ENCODE measurements at regions not wholly inside any gene's neighbourhood (a gene's known extent, or its start where the extent isn't known, plus 50 kb on each side); places are given as distances from the start of the nearest gene placed in this dataset.
"Not testable (repeated sequence)": the region's sequence is repeated elsewhere in the genome, so short reads cannot be mapped to it uniquely, and the experiment has no call there.

DNA sequence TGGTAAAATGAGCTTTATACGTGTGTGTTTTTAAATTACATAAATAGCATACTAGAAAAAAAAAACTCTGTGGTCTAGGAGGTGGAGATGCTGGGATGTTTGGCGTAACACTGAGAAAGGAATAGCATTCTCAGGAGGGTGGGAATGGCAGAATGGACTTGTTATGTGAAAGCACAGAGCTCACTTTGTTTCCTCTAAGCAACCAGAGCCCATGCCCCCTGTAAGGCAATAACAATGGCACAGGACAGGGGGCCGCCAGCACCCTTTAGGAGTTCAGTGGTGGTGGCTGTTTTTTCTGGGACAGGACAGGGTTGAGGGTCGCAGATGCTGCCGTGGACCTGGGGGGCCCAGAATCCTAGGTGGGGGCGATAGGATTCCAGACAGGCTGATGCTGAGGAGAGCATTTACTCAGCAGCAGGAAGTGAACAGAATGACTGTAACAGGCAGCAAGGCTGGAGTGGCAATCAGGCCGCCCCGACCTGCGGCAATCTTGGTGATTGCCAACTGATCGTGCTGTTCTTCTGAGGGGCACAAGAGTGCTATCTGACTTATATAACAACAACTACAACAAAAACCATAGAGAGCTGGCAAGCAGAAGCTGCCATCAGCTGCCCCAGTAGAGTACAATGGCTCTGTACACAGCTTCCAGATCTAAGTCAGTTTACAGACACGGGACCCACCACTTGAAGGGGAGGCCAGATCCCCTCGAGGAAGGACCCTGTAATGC is 160.4 kb downstream of the UACA start:
- peak; percentile 59 for DNase-seq

DNA sequence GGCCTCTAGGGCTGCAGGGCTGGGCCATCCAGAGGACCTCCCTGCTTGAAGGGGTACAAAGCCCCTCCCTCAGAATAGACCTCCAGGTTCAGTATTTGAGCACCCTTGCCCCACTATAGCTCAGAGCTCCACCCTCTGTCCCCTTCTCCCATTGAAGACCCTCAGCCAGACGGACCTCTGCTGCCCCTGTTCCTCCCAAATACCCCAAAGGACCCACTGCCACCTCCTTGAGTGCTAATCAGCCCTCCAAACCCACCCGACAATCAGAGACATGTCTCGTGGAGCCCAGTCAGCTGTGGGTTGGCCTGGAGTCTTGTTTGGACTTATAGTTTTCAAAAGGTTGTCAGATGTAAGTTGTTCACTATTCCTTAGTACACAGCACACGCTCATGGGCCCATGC is 161.1 kb downstream of the UACA start:
- peak; percentile 39 for DNase-seq

DNA sequence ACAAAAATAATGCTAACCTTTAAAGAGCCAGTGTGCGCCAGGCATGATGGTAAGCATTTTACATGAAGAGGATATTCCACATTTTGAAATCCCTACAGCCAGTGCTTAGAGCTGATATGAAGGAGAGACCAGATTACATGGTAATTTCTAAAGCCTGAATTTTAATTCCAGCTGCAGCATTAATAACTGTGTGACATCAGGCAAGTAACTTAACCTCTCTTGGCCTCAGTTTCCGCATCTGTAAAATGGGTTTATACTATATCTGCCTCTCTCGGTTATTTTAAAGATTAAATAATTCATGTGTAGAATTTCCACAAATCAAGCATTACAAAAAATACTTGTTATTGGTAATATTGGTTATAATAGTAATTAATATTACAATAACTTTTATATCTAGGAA is 165.4 kb downstream of the UACA start:
- DNase-seq = no peak

DNA sequence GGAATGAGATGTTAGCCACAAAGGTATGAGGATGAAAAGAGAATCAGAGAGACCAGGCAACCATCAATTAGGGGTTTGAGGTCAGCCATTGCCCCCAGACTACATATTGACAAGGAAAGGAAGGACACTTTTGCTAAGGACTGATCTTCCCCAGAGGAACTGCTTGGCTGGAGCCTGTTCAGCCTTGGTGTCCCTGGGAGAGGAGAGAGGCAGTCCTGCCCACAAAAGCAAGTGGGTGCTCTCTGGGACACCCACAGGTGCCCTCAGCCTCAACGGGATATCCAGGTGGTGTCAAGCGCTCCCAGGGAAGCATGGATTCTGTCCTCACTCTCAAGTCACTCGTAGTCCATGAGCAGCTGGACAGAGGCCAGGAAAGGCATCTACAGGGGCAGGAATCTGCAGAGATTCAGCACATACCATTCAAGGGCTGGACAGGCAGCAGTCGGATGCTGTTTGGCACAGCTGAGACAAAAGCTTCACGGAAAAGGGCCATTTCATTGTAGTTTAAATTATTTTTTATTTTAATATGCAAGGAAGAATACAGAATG is 166.2 kb downstream of the UACA start:
- peak; percentile 60 for DNase-seq

DNA sequence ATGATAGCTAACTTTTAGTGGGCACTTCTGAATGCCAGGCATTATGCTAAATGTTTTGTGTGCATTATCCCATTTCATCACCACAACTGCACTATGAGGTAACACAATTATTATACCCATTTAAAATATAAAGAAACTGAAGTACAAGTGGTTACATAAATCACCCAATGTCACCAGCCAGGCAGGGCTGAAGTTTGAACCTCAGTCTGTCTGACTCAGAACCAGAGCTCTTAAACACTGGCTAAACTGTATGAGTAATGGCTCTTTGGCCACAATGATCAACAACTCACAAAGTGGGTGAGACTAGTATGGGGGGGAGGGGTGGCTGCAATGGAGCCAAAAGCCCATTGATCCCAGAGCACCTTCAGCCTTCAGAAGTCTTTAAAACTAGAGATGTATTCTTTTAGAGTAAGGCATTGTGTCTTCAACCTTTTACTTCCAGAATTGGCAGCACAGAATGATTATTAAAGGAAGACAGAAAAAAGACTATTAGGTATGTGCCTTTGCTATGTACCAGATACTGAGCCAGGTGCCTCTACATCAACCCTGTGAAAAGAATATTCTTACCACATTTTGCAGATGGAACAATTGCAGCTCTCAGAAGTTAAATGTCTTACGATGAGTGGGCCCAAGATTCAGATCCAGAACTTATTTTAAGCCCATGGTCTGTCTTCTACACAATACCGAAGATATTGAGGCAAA is 166.9 kb downstream of the UACA start:
- DNase-seq = peak; percentile 84

DNA sequence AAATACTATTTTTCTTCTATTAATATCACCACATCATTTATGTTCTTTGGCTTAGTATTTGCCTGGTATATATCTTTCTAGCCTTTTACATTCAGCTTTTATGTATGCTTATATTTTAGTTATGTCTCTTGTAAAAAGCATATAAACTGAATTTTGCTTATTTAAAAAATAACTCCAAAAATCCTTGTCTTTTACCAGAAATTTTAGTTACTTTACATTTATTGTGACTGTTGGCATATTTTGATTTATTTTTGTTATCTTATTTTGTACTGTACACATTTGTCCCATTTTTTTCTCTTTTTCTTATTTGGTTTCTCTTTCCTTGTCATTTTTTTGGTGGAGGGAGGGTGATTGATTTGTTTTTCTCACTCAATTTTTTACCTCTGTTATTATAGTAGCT is 169.6 kb downstream of the UACA start:
- no peak for DNase-seq

DNA sequence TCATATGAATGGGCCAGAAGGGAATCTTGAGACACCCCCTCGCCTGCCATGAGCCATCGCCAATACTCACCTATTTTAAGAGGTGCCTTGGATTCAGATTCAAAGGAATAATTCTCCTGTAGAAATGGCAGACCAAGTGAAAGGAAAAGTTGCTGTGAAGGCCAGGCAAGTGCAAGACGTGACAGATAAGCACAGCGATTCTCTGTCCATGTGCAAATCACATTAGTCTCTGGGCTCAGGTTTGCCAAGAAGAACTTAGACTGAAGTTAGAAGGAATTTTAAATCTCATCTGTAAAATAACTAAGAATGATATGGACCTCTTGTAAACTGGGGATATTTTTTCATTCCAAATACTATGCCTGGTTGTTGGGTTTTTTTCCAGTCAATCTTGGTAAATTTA is 173.6 kb downstream of the UACA start:
- DNase-seq = no peak

DNA sequence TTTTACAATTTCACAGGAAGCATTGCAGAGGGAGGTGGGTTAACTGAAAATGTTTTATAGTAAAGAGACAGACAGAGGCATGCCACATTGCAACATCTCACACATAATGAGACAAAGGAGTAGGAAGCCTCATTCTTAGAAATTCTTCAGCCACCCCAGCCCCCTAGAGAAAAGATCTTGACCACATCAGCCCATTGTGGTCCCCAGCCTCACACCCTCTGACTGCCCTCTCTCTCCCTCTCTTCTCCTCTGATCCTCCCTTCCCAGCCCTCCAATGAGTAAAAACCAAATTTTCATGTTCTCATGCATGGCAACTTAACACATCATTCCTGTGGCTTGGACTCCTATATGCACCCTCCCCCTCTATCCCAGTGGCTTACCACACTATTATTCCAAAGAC is 174.1 kb downstream of the UACA start:
- DNase-seq = no peak

DNA sequence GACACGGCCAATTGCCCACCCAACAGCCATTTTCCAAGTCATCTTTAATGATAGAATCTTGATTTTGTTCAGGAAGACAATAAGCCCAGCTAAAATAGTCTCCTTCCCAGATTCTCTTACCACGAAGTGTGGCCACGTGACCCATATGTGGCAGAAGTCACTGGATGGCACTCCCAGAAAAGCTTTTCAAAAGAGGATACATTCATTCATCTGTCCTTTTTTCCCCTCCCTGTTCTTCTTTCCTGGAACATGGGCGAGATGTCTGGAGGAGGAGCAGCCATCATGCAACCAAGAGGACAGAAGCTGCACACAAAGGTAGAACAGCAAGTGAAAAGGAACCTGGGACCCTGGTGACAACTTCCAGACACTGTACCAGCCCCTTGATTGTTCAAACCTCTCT is 174.7 kb downstream of the UACA start:
- no peak for DNase-seq

DNA sequence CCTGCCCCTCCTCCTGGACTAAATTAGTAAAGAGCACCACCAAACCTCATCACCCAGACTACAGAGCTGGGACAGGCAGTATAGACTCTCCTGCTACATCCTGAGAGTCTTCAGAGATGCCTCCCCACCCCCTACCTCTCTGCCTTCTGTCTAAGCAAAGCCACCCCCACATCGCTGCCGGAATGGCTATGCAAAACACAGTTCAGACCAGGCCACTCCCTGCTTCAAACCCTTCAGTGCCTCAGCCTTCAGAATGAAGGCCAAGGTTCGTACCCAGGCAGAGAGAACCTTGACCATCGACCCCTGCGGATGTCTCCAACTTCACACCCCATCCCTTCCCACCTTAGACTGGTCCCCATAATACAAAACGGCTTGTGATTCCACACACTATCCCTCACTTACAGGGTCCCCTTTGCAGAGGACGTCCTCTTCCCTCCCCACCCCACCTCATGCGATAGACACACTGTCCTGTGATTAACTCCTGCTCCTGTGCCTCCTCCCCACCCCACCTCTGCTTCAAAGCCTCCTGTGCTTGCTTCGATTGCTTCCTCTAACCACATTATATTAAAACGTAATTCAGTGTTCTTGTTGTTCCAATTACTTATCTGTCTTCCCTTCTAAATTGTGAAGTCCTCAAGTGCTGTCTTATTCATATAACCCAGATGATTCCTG is 175.3 kb downstream of the UACA start:
- DNase-seq = peak; percentile 34

DNA sequence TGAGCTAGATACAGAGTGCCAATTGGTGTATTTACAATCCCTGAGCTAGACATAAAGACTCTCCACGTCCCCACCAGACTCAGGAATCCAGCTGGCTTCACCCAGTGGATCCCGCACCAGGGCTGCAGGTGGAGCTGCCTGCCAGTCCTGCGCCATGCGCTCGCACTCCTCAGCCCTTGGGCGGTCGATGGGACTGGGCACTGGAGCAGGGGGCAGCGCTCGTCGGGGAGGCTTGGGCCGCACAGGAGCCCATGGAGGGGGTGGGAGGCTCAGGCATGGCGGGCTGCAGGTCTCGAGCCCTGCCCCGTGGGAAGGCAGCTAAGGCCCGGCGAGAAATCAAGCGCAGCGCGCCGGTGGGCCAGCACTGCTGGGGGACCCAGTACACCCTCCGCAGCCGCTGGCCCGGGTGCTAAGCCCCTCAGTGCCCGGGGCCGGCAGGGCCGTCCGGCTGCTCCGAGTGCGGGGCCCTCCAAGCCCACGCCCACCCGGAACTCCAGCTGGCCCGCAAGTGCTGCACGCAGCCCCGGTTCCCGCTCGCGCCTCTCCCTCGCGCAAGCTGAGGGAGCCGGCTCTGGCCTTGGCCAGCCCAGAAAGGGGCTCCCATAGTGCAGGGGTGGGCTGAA is 176.2 kb downstream of the UACA start:
- DNase-seq = not testable (repeated sequence)

DNA sequence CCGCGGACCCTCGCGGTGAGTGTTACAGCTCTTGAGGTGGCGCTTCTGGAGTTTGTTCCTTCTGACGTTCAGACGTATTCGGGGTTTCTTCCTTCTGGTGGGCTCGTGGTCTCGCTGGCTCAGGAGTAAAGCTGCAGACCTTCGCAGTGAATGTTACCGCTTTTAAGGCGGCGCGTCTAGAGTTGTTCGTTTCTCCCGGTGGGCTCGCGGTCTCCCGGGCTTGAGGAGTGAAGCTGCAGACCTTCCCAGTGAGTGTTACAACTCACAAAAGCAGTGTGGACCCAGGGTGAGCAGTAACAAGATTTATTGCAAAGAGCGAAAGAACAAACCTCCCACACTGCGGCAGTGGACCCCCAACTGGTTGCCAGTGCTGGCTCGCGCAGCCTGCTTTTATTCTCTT is 177.1 kb downstream of the UACA start:
- peak; percentile 40 for DNase-seq

DNA sequence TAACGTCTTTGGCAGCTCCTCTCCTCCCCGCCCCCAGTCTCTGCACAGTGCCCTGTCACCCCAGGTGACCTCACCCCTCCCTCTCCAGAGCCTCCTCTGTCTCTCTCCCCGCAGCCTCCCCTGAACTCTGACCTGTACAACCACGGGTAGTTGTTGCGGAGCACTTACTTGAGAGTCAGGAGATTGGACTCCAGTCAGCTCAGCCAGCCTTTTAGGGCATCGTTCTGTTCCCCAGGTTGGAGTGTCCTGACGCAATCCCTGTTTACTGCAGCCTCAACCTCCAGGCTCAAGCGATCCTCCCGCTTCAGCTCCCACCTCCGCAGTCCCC is 177.7 kb downstream of the UACA start:
- no peak for DNase-seq

DNA sequence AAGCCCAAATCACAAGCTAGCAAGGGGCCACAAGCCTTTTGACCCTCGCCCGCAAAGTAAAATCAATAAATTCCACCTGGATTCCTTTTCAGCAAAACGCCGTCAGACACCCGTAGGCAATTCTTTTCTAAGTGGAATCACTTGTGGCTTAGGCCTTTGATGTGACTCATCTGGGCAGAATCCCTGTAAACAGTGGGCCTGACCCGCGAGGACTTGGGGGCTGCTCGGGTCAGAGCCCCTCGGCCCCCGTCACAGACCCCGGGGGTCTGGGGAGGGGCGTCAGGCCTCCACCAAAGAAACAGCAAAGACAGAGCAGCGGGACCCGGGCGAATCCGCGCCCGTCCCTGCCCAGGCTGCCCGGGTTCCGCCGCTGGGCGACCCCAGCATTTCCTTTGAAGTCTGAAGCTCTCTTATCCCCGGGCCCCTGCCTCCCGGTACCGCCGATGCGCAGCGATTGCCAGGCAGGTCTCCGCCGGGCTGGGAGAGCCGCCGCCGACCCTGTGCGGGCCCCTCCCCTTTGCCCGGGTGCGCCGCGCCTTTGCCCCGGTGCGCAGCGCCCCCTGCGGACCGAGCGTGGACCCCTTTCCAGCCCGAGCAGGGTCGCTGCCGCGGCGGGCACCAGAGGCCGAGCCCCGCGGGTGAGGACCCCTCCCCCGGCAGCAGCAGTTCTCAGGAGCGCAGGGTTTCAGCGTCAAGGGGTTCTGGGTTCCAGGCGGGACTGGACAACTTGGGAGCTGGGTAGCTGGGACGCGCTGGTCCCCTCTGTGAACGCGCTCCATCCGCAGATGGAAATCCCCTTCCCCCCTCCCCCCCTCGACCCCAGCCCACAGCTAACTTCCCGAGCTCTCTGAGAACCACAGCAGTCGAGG is 178.3 kb downstream of the UACA start:
- DNase-seq = peak; percentile 93

DNA sequence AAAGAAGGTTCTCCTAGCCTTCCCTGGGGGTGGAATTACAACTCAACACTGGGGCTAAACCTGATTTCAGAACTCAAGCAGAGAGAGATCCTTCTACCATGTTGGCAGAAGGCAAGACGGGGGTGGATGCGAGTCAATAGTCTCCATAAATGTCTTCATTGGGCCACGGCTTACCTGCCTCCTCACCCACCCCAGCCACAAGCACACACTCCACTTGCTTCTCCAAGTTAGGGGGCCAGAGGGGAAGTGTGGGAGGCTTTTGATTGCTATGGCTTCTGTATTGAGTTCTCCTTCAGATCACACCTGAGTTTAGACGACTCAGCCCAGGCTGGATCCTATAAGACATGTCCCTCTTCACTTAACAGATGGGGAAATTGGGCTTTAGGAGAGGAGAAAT is 178.9 kb downstream of the UACA start:
- no peak for DNase-seq

DNA sequence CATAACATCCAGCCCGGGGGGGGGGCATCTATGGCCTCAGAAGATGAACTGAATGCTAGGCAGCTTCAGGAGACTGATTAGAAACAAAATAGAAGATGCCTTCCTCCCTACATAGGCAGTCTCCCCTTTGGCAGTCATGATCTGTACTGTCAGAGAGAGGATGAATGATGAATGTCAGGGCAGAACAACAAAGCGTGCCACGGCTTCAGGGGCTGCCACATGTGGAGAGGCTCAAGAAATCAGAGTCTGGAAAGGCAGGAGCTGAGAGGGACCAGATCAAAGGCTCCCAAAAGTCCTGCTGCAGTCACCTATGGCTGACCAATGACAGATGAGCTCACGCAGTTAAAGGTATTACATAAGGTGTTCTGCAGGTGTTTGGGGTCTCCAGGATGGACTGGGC is 180.4 kb downstream of the UACA start:
- DNase-seq = peak; percentile 32

DNA sequence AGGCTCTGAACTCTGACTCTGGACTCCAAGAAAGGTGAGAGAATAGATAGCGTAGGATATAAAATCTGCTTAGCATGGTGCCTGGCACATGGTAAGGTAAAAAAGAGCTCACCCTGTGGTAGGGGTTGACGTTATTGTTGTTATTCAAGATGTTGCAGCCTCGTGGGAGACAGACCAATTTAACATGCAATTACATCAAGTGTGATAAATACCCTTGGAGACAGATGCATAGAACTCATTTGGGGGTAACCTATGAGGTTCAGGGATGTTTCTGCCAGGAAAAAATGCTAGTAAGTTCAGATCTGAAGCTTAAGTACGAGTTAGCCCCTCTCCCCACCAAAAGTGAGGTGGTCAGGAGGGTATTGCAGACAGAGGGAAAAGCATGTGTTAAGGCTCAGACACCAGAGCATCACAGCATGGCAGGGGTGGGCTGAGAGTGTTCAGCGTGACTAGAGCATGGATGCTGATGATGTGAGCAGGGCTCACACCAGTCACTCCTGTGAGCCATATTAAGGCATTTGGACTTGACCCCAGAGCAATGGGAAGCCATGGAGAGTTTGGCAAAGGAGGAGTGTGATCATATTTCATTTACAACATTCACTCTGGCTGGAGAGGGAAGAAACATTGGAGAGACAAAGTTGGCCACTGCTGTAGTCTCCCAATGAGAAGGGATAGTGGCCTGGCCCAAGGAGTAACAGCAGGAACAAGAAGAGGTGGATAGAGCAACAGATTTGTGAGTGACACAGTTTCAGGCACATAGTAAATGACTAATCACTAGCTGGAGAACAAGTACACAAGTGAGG is 181.0 kb downstream of the UACA start:
- peak; percentile 41 for DNase-seq

DNA sequence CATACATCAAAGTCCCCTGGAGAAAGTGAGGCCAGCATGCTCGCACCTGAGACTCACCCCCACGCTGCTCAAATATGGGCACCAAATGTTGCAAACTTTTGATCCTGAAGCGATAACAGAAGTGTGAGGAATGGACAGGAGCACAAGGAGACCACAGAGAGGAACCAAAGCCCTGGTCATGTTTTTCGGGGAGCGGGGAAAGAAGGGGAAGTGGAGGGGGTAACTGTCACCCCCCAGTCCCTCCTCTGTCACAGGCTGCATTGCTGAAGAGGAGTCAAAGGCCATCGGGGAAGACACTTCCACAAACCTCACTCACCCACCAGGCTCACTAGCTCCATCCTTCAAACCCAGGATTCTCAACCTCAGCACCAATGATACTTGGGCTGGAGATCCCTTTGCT is 182.4 kb downstream of the UACA start:
- DNase-seq = peak; percentile 14

DNA sequence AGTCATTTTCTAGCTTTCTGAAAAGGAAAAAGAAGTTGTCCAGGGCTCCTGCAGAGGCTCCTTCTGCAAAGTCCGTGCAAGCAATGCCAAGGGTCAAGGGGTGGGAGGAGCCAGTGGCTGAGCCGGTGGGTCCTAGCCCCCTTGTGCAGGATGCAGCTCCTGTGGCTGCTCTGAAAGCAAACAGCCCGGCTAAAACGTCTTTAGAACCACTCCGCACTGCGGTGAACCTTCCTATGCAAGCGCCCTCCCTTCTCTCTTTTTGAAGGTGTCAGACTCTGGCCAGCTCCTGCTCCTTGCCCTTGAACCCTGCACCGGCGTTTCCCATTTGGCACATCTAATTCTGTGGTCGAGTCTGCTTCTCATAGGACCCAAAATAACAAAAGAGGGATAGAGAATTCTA is 183.1 kb downstream of the UACA start:
- DNase-seq = peak; percentile 41

DNA sequence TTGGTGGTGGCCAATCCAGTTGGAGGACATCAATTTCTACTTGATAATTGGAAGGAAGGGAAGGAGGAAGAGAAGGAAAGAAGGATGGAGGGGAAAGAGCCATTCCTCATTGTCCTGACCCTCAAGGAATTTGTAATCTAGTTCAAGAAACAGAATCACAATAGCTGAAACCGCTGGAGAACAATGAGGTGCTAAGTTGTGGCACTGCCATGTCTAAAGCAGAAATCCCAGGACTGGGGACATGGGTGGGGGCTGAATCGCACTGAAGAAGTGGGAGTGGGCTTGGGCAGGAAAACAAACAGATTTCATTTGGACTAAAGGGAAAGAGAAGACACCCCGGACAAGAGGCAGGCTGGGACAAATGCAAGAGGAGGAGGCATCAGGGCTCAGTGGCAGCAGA is 183.6 kb downstream of the UACA start:
- no peak for DNase-seq

DNA sequence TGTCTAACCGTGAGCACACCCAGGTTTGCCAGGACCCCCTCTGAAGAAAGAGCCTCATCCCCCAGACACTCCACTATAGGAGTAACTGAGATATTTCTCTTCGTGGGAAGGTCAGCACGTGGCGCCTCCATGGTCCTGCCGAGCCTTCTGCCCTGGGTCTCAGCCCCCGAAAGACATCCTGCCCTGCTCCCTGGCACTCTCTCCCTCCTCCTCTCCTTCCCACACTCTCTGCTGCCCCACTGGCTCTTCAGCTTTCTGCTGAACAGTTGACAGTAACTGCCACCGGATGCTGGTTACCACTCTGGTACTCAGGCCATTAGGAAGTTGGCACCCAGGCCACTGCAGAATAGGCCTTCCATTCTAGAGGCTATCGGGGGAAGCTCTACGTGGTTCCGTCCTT is 185.2 kb downstream of the UACA start:
- DNase-seq = peak; percentile 28

DNA sequence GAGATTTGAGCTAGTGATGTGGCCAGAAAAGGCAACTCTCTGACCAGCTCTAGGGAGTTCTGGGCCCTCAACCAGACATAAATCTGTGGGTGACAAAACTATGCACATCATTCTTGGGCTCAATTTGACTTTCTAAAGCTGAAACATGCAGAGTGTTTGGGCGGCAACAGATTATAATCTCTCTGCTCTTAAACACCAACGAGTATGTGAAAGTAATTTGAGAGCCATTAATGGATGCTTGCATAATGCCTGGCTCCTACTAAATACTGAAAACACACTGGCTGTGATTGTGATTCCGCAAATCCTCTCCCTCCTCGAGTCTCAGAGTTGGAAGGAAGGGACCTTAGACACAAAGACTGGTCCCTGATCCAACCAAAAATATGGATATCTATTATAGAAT is 186.7 kb downstream of the UACA start:
- DNase-seq = peak; percentile 46

Data from islet precursor cell (in vitro differentiated cells).